Head of caudate nucleus (tissue), 42 donors: ENCODE measurements at regions not wholly inside any gene's neighbourhood (a gene's known extent, or its start where the extent isn't known, plus 50 kb on each side); places are given as distances from the start of the nearest gene placed in this dataset.

Experiments
- DNase-seq, 42 donors: peaks; one replicate each; pipeline versions ENCODE4 v3.0.0 to v3.0.0-alpha.2; 2020 to 2021; ENCODE audit warnings: mixed read lengths in 7 of 42
- intact Hi-C: fragments of 100-400 bp; cut with DNase I; formaldehyde crosslinking; loops from one replicate; pipeline ENCODE4 v1.15.0; 2022

- no peak for DNase-seq
- intact Hi-C loops: no loop called here
Observed at GRCh38 chr20:62555642-62556420, 80.0 kb upstream of the GATA5 start.

- intact Hi-C loops: no loop called here
- no peak for DNase-seq
Observed at GRCh38 chr20:62557462-62557861, 81.7 kb upstream of the GATA5 start.

GRCh38 chr20:62557999-62558408, 82.2 kb upstream of the GATA5 start:
- intact Hi-C loops: no loop called here
- no peak for DNase-seq

- no peak for DNase-seq
- intact Hi-C loops: no loop called here
Observed at GRCh38 chr20:62558779-62559178, 83.0 kb upstream of the GATA5 start.

GRCh38 chr20:62560162-62560561, 82.1 kb upstream of the SLCO4A1 start:
- DNase-seq: no peak
- intact Hi-C loops: no loop called here

- no peak for DNase-seq
Observed at GRCh38 chr20:62561182-62561581, 81.1 kb upstream of the SLCO4A1 start.

GRCh38 chr20:62561948-62562347, 80.4 kb upstream of the SLCO4A1 start:
- intact Hi-C loops: no loop called here
- DNase-seq: no peak

More at GRCh38 chr20:62561182-62561581, 81.1 kb upstream of the SLCO4A1 start:
- intact Hi-C loops: no loop called here

GRCh38 chr20:62562831-62563230, 79.5 kb upstream of the SLCO4A1 start:
- intact Hi-C loops: no loop called here
- DNase-seq: no peak

- DNase-seq: no peak
- intact Hi-C loops: no loop called here
Observed at GRCh38 chr20:62563561-62563960, 78.7 kb upstream of the SLCO4A1 start.

- DNase-seq: no peak
- intact Hi-C loops: no loop called here
Observed at GRCh38 chr20:62564456-62565245, 77.7 kb upstream of the SLCO4A1 start.

GRCh38 chr20:62566266-62566665, 76.0 kb upstream of the SLCO4A1 start:
- intact Hi-C loops: no loop called here
- DNase-seq: no peak

GRCh38 chr20:62566771-62567170, 75.5 kb upstream of the SLCO4A1 start:
- no peak for DNase-seq
- intact Hi-C loops: no loop called here

GRCh38 chr20:62567246-62568044, 74.9 kb upstream of the SLCO4A1 start:
- DNase-seq: no peak
- intact Hi-C loops: no loop called here

GRCh38 chr20:62568045-62568389, 74.3 kb upstream of the SLCO4A1 start:
- DNase-seq: no peak
- intact Hi-C loops: no loop called here

- DNase-seq: no peak
- intact Hi-C loops: no loop called here
Observed at GRCh38 chr20:62569615-62570014, 72.7 kb upstream of the SLCO4A1 start.

GRCh38 chr20:62570403-62570802, 71.9 kb upstream of the SLCO4A1 start:
- DNase-seq: no peak
- intact Hi-C loops: no loop called here

GRCh38 chr20:62570897-62571668, 71.2 kb upstream of the SLCO4A1 start:
- intact Hi-C loops: no loop called here
- DNase-seq: no peak

GRCh38 chr20:62571669-62572344, 70.5 kb upstream of the SLCO4A1 start:
- DNase-seq: no peak

GRCh38 chr20:62572980-62573379, 69.3 kb upstream of the SLCO4A1 start:
- DNase-seq: no peak
- intact Hi-C loops: no loop called here

More at GRCh38 chr20:62571669-62572344, 70.5 kb upstream of the SLCO4A1 start:
- intact Hi-C loops: no loop called here
